ELR (cell line): ENCODE measurements at regions not wholly inside any gene's neighbourhood (a gene's known extent, or its start where the extent isn't known, plus 50 kb on each side); places are given as distances from the start of the nearest gene placed in this dataset.
"Not testable (repeated sequence)": the region's sequence is repeated elsewhere in the genome, so short reads cannot be mapped to it uniquely, and the experiment has no call there.

Experiments
- DNase-seq: peaks from one replicate; pipeline ENCODE4 v3.0.0-alpha.2; 2015; ENCODE audit warnings: low read depth

DNA sequence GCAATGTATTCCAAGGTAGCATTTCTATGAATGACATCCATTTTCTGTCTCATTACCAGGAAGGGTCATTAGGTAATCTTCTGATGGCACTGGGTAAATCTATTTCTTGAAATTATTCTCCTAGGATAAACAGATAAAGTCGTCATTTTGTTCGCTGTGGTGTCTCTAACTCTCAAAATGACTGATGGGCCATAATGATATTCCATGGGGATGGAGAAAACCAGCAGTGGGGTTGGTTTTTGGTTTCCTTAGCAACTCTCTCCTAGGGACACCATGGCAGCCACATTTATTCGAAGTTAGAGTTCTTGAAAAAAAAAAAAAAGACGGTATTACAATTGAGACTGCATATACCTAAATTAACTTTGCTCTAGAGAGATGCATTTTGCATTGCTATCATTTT lies 231.3 kb upstream of the SLCO3A1 start:
- no peak for DNase-seq

GRCh38 chr15:91622711-91623342 lies 230.7 kb upstream of the SLCO3A1 start:
- no peak for DNase-seq

DNA sequence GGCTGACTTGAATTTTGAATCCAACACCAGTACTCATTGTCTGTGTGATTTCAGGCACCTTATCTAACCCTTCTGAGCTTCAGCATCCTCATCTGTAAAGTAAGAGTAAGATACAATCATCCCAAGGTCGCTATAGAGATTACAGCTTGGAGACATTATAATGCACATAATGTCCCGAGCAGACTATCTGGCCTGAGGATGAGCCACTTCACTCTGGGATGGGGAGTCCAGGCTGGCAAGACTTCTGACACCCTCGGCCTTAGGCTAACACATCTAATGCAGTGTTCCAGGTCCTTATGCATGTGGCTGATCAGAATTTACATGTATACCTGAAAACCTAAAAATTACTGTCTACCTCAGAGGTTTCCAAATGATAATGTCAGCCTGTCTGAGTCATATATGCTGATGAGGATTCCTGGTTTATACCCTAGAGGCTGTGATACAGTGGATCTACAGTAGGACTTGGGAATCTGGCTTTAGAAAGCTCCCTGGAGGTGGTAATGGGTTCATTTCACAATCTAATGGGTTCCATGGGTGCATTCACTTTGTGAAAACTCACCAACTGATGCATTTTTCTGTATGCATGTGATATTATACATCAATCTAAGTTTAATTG lies 229.0 kb upstream of the SLCO3A1 start:
- no peak for DNase-seq

GRCh38 chr15:91625506-91625905 lies 228.0 kb upstream of the SLCO3A1 start:
- no peak for DNase-seq

- no peak for DNase-seq
Measured at GRCh38 chr15:91627473-91628278, 225.8 kb upstream of the SLCO3A1 start.

DNA sequence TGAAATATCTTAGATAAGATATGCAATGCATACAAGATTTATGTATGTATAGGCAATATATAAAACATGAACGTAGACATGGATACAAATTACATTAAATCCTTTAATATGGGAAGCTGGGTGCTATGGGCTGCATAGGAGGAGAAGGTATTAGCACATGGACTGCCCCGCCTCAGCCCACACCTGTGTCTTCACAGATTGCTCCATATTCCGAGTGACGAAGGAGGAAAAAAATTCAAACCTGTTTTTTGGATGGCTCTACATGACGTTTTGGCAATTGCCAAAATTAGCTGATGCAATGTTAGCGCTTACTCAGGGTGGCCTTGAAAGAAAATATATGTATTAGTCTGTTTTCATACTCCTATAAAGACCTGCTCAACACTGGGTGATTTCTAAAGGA lies 223.4 kb upstream of the SLCO3A1 start:
- DNase-seq, result no peak

DNA sequence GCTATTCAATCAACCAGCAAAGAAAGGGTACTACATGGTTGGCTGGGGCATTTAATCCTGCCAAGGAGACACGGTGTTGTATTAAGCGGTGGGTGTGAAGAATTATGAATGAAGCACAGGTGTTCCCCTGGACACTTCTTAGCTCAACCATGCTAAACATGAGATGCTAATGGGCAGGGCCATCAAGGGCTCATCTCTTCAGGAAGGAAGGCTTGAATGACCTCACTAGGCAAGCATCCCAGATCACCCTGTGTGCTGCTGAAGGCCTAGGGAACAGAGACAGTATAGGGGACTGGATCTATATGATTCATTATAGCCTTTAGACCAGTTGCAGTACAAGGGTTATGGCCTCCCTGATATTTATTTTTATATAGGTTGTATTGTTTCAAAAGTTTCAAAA lies 221.3 kb upstream of the SLCO3A1 start:
- DNase-seq, result no peak

GRCh38 chr15:91632981-91633380 lies 220.5 kb upstream of the SLCO3A1 start:
- no peak for DNase-seq

GRCh38 chr15:91634179-91634578 lies 219.3 kb upstream of the SLCO3A1 start:
- no peak for DNase-seq

GRCh38 chr15:91635080-91635479 lies 218.4 kb upstream of the SLCO3A1 start:
- DNase-seq, result no peak

GRCh38 chr15:91635641-91636040 lies 217.9 kb upstream of the SLCO3A1 start:
- no peak for DNase-seq

GRCh38 chr15:91649016-91649415 lies 204.5 kb upstream of the SLCO3A1 start:
- DNase-seq, result no peak

DNA sequence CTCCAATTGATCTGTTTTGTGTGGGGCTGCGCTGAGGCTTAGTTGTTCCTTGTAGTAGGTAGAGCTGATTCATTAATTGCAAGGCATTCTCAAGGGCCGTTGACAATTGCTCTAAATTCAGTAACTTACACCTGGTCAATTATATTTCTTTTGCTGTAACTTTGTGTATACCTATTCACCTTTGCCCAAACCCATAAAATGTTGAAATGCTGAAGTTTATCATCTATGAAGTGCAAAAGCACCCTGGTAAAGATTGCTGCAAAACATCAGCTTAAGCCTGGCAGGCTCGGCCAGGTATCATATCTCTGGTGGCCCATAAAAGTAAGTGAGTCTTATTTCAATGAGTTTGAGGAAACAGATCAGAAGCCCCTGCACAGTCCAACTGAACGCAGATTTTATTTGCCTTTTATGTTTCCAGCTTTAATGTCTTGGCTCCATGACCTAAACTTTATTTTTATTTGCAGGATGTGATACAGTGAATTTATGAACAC lies 203.6 kb upstream of the SLCO3A1 start:
- no peak for DNase-seq

DNA sequence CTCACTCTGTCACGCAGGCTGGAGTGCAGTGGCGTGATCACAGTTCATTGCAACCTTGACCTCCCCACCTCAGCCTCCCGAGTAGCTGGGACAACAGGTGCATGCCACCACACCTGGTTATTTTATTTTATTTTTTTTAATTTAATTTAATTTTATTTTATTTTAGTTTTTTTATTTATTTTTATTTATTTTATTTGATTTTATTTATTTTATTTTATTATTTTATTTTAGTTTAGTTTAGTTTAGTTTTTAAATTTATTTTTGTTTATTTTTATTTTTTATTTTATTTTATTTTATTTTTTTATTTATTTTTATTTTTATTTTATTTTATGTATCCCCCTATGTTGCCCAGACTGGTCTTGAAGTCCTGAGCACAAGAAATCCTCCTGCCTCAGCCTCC lies 202.3 kb upstream of the SLCO3A1 start:
- no peak for DNase-seq

DNA sequence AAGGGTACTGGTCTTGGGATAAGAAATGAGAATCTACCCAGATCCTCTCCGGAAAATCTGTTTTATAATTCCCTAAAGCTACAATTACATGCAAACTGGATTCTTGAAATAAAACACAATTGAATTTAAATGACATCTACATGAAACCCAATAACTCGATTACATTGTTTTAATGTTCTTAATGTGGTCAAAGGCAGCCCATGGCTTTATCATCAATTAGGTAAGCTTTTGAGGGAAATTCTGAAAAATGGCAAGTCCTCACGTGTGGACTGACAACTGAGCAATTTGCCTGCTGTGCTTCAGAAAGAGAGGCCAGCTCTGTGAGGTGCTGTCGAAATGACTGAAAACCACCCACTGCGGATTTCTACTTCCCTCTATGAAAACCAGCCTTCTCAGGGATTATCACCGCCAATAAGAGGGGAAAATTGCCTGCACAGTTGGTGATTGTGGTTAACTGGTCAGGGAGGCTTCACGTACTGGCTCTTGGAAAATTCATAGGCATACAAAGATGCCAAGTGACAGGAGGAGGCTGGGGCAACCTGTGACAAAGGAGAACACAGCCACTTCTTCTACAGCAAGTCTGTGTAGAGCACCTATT lies 200.8 kb upstream of the SLCO3A1 start:
- DNase-seq, result no peak

GRCh38 chr15:91655563-91656290 lies 197.8 kb upstream of the SLCO3A1 start:
- not testable (repeated sequence) for DNase-seq

DNA sequence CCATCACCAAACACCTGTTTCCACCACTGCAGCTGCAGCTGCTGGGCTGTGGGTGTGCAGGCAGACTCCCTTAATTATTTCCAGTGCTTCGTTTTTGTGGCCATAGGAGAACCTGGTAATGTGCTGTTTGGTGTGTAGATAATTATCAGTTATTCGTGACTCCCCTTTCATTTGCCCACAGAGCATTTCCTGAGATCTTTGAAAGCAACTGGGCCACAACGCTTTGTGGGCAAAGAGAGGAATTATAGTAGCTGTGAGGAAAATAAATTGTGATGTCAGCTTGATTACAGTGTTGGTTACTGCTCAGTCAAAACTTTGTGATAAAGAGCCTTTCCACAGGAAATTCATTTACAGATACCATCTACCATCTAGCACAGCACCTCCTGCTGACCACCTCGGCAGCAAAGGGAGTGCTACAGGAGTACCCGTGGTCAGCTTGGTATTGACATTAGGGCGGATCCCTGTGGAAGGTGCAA lies 193.3 kb upstream of the SLCO3A1 start:
- DNase-seq, result no peak

DNA sequence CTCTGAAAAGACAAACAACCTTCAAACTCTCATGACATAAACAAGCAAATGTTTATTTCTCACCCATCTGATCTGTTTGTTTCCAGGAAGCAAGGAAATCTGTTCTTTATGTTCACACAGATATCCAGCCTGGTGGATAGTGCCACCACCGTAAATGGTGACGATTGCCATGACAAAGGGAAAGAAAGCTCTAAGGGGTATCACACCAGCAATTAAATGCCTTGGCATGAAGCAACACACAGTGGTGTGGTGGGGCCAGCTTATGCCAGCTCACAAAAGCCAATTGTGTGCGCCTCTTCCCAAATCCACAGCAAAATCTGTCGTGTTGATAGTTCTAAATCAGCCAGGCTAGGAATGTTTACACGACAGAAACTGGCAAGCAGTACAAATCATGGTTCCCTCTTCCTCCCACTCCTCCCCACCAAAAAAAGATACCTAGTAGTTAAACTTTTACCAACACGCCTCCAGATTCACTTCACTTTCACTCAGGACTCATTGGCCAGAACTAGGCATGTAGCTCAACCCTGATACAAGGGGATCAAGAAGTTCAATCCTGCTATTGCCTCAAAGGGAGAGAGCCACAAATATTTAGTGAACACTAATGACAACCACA lies 189.2 kb upstream of the SLCO3A1 start:
- DNase-seq, result no peak

- no peak for DNase-seq
Measured at GRCh38 chr15:91665212-91665611, 188.3 kb upstream of the SLCO3A1 start.

- no peak for DNase-seq
Measured at GRCh38 chr15:91668370-91668769, 185.1 kb upstream of the SLCO3A1 start.

GRCh38 chr15:91670108-91670507 lies 183.4 kb upstream of the SLCO3A1 start:
- DNase-seq, result no peak
